Type B pancreatic cell (in vitro differentiated cells): ENCODE measurements at regions not wholly inside any gene's neighbourhood (a gene's known extent, or its start where the extent isn't known, plus 50 kb on each side); places are given as distances from the start of the nearest gene placed in this dataset.

Experiments
- DNase-seq: peaks from one replicate; pipeline ENCODE4 v3.0.0; 2021; ENCODE audit warnings: mixed read lengths; ENCODE audit not compliant: unreplicated experiment; ENCODE audit errors: extremely low spot score
- H3K27ac Mint-ChIP-seq: 2 replicates; pipeline ENCODE4 v1.8.0; 2021; ENCODE audit warnings: mild to moderate bottlenecking, mixed read lengths
- H3K27me3 Mint-ChIP-seq: 2 replicates; pipeline ENCODE4 v1.8.0; 2021; ENCODE audit warnings: mixed read lengths
- H3K36me3 Mint-ChIP-seq: 2 replicates; pipeline ENCODE4 v1.8.0; 2021; ENCODE audit warnings: mixed read lengths
- H3K4me1 Mint-ChIP-seq: one replicate; pipeline ENCODE4 v1.8.0; 2021; ENCODE audit warnings: mixed read lengths; ENCODE audit not compliant: unreplicated experiment
- H3K4me3 Mint-ChIP-seq: 2 replicates; pipeline ENCODE4 v1.8.0; 2021; ENCODE audit warnings: mild to moderate bottlenecking, mixed read lengths
- H3K9me3 Mint-ChIP-seq: 2 replicates; pipeline ENCODE4 v1.8.0; 2021; ENCODE audit warnings: mixed read lengths
- TF ChIP-seq, protein P1 (sequence below): fragments of 200-600 bp; sonication (generic); conservative IDR thresholded peaks from 2 replicates; pipeline ENCODE4 v1.5.0; 2021; ENCODE audit warnings: antibody characterized with exemption, mild to moderate bottlenecking

DNA sequence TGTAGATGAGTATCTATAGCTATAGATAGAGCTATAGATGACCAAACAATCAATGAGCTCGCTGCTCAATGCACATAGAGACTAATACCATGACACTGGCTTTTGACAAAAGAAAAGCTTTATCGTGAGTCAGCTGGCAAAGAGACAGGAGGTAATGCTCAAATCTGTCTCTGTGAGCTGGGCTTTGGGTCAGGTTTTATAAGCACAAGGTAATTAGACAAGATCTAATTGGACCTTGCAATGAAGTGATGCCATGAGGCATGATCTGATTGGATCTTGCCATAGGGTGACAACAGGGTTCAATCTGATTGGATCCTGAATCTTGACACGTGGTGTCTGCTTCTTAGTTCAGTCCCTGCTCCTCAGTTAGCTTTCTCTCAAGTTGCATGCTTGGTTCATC lies 180.7 kb upstream of the MXRA5 start:
- no peak overlapping the region for H3K27ac Mint-ChIP-seq
- H3K4me3 Mint-ChIP-seq, result no peak overlapping the region
- TF ChIP-seq, protein P1, sequence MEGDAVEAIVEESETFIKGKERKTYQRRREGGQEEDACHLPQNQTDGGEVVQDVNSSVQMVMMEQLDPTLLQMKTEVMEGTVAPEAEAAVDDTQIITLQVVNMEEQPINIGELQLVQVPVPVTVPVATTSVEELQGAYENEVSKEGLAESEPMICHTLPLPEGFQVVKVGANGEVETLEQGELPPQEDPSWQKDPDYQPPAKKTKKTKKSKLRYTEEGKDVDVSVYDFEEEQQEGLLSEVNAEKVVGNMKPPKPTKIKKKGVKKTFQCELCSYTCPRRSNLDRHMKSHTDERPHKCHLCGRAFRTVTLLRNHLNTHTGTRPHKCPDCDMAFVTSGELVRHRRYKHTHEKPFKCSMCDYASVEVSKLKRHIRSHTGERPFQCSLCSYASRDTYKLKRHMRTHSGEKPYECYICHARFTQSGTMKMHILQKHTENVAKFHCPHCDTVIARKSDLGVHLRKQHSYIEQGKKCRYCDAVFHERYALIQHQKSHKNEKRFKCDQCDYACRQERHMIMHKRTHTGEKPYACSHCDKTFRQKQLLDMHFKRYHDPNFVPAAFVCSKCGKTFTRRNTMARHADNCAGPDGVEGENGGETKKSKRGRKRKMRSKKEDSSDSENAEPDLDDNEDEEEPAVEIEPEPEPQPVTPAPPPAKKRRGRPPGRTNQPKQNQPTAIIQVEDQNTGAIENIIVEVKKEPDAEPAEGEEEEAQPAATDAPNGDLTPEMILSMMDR, result no peak
- no peaks in the 10 kb centered on the region for H3K27me3 Mint-ChIP-seq
- no peak for DNase-seq
- H3K36me3 Mint-ChIP-seq, result no peaks in the 10 kb centered on the region
- no peaks in the 10 kb centered on the region for H3K9me3 Mint-ChIP-seq
- peaks cover 7% of the 10 kb centered on the region for H3K4me1 Mint-ChIP-seq

GRCh38 chrX:3526731-3527130 lies 180.3 kb upstream of the MXRA5 start:
- no peaks in the 10 kb centered on the region for H3K36me3 Mint-ChIP-seq
- no peaks in the 10 kb centered on the region for H3K27me3 Mint-ChIP-seq
- no peaks in the 10 kb centered on the region for H3K9me3 Mint-ChIP-seq
- H3K4me1 Mint-ChIP-seq, result peaks cover 7% of the 10 kb centered on the region
- H3K27ac Mint-ChIP-seq, result no peak overlapping the region
- TF ChIP-seq, protein P1, result no peak
- DNase-seq, result no peak
- no peak overlapping the region for H3K4me3 Mint-ChIP-seq

DNA sequence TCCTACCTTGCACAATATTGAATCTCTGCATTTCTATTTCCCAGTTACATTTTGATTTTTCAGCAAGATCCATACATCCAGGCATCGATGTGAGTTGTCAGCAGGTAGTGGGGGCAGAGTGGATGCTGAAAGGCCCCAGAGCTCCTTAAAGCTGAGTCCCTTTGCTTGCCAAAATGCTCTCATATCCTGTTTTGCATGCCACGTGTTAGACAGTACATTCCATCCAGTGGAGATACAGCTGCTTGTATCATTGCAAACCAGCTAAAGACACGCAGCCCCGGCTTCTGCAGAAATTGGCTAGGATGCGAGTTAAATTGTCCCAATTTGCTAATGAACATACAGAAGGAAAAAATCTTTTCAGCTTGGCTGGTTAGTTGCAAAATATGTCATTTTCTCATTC lies 179.6 kb upstream of the MXRA5 start:
- TF ChIP-seq, protein P1, result no peak
- Mint-ChIP-seq H3K36me3 (no peaks in the 10 kb centered on the region), H3K27ac (no peak overlapping the region), H3K4me3 (no peak overlapping the region), H3K9me3 (no peaks in the 10 kb centered on the region), H3K27me3 (peaks cover 4% of the 10 kb centered on the region), H3K4me1 (peaks cover 7% of the 10 kb centered on the region)
- DNase-seq, result no peak

DNA sequence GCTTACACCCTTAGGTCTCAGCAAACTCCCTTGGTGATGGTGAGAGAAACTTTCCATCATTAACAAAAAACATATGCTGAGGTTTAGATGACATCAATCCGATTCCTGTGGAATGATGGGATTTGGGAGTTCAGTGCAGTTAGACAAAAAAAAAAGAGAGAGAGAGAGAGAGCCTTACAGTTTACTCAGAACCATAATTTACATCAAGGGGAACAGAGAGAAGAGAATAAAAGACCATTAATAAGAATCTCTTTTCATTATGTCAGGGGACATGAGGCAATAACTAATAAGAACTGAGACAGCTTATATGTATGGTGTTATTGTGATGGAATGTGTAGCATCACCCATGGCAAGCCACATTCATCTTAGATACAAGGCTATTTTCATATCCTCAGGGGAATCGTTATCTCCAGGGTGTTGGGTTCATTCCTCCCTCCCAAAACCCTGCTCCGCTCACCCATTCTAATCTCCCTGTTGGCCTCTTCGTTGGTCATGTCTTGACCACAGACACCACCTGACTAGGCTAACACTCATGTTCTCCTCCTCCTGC lies 175.7 kb upstream of the MXRA5 start:
- peaks cover 6% of the 10 kb centered on the region for H3K4me1 Mint-ChIP-seq
- H3K36me3 Mint-ChIP-seq, result no peaks in the 10 kb centered on the region
- no peak for DNase-seq
- H3K27ac Mint-ChIP-seq, result no peak overlapping the region
- H3K27me3 Mint-ChIP-seq, result peaks cover 4% of the 10 kb centered on the region
- peaks cover 4% of the 10 kb centered on the region for H3K9me3 Mint-ChIP-seq
- TF ChIP-seq, protein P1, result no peak
- H3K4me3 Mint-ChIP-seq, result no peak overlapping the region

DNA sequence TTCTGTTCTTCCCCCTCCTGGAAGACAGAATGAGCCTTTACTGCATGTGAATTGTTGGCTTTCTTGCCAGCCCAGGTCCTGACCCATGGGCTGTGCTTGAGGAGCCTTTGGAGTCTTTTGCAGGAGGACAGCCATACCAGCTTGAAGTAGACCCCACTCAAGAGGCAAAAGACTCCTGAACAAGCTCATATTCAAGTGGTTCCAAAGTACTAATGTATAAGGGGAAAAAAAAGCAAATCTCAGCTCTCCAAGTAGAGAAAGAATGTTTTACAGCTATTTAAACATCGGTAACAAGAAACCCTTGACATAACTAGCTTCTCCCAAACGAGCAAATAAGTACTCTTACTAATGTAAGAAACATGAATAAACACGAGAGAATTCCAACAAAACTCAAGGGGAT lies 174.9 kb upstream of the MXRA5 start:
- DNase-seq, result no peak
- Mint-ChIP-seq H3K27ac (peak overlapping the region; percentile 60), H3K36me3 (no peaks in the 10 kb centered on the region), H3K4me3 (peak overlapping the region; percentile 46), H3K9me3 (peaks cover 4% of the 10 kb centered on the region), H3K4me1 (peaks cover 6% of the 10 kb centered on the region), H3K27me3 (peaks cover 4% of the 10 kb centered on the region)
- TF ChIP-seq, protein P1, result no peak

GRCh38 chrX:3520982-3521381 lies 174.5 kb upstream of the MXRA5 start:
- DNase-seq, result no peak
- Mint-ChIP-seq H3K27me3 (peaks cover 4% of the 10 kb centered on the region), H3K4me1 (peaks cover 6% of the 10 kb centered on the region), H3K36me3 (no peaks in the 10 kb centered on the region), H3K27ac (peak overlapping the region; percentile 60), H3K9me3 (peaks cover 4% of the 10 kb centered on the region), H3K4me3 (no peak overlapping the region)
- TF ChIP-seq, protein P1, result no peak
